Activated CD4-positive, alpha-beta T cell treated with anti-CD3 and anti-CD28 coated beads for 4 hours (primary cell): ENCODE measurements at regions not wholly inside any gene's neighbourhood (a gene's known extent, or its start where the extent isn't known, plus 50 kb on each side); places are given as distances from the start of the nearest gene placed in this dataset.

Experiments used
- DNase-seq, 2 donors: peaks; one replicate each; pipeline ENCODE4 v3.0.0-alpha.2; 2020

DNA sequence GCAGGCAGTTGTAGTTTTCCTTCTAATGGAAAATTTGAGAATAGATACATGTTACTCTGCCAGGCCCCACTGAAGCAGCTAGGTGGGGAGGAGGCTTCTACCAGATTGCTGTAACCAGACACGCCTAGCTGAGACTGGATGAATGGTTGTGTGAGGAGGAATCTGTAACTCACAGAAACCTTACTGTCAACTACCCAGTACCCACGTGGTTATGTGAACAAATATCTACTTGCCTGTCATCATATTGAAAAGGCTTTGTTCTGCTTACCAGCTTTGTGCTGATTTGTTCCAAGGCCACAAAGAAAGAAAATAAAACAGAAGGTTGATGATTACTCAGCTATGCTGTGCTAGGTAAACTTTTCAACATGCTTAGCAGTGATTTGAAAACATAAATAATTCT is 167.2 kb downstream of the CAPZA3 start:
- DNase-seq = no peak

DNA sequence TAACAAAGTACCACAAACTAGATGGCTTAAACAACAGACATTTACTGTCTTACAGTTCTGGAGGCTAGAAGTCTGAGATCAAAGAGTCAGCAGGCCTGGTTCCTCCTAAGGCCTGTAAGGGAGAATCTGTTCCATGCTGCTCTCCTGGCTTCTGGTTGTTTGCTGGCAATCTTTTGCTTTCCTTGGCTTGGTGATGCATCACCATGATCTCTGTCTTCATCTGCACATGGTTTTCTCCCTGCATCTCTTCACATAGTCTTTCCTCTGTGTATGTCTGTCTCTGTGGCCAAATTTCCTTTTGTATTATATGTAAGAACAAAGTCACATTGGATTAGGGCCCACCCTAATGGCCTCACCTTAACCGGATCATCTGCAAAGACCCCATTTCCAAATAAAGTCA is 168.5 kb downstream of the CAPZA3 start:
- no peak for DNase-seq

DNA sequence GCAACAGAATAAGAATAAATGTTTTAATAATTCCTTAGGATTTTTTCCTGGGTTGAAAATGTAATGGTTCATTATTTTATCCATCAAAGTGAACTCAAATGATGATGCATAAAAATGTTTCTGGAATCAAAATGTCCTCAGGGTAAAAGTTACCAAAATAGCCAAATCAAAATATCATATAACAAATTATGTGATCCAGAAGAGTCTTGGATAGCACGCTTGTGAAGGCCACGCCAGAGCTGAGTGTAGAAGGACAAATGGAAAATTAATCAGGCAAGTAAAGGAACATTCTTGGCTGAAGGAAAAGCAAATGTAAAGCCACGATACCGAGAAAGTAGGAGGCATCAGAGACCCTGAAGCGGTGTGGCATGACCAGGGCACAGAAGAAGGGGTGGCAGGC is 169.2 kb downstream of the CAPZA3 start:
- no peak for DNase-seq

DNA sequence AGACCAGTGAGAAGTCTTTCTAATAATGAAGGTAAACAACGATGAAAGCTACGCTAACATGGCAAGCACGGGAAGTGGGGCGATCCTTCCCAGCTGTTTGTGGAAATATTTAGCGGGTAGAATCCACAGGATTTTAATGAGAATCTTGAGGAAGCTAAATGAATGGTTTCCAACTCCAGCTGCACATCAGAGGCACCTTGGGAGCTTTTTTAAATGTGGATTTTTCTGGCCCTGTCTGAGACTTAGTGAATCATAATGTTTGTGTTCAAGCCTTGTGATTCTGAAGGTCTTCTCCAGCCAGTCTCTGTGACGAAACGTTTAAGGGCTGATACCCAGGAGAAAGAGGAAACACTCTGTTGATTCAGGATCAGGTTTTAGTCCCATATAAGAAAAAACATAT is 169.8 kb downstream of the CAPZA3 start:
- no peak for DNase-seq

DNA sequence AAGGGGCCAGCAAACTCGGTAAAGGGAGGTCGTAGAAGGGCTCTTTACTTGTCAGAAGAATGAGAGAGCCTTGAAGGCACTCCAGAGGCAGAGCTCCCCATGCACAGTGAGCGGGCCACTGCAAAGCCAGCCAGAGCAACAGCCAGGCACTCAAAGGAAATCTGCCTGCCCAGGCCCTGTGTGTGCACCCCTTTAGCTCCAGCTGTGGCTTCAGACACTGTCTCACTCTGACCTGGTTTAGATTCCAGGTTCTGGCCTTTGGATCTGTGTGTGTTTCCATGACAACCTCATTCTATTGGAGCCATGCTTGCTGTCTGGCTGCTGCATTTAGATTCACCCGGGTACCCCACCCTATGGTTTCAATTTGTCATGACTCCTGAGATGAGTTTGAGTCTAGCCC is 170.3 kb downstream of the CAPZA3 start:
- DNase-seq = no peak

DNA sequence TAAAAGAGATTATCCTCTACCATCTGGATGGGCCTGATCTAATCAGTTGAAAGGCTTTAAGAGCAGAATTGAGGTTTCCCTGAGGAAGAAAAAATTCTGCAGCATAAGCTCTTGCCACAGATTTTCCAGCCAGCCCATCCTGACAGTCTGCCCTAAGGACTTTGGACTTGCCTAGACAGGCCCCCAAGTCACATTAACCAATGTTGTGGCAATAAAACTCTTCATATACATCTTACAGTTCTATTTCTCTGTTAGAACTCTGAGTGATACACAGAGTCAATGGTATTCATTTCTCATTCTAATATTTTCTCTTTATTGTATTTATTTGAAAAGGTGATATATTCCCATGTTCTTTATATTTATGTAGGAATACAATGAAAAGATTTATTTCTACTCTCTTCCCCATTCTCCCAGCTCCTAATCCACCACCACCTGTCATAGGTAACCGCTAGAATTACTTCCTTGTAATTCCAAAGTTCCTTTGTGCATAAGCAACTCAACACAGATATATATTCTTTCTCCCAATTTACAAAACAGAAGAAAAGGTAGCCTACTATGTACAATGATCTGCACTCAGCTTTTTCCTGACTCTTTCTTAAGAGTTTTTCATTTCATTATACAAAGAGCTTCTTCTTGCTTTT is 182.1 kb downstream of the CAPZA3 start:
- DNase-seq = no peak

- DNase-seq = no peak
Measured at GRCh38 chr12:18922851-18923250, 184.9 kb downstream of the CAPZA3 start.

GRCh38 chr12:18923721-18924120 is 185.8 kb downstream of the CAPZA3 start:
- no peak for DNase-seq

- DNase-seq = no peak
Measured at GRCh38 chr12:18926188-18926587, 188.3 kb downstream of the CAPZA3 start.

DNA sequence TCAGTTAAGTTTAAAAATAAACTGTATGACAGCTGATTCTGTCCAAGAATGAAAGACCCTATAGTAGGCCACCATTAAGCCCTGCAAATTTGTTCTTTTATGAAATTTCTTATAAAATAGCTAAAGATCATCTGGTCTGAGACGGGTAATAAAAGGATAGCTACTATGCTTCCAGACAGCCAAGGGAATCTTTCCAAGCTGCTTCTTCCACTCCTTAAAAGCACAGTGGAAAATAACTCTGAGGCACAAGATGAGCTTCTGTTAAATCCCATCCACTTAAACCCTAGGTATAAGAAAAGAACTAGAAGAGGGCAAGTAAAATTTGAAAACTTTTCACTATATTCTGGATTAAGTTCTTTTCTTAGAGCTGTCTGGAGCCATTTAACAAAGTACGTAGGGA is 194.3 kb downstream of the CAPZA3 start:
- no peak for DNase-seq

DNA sequence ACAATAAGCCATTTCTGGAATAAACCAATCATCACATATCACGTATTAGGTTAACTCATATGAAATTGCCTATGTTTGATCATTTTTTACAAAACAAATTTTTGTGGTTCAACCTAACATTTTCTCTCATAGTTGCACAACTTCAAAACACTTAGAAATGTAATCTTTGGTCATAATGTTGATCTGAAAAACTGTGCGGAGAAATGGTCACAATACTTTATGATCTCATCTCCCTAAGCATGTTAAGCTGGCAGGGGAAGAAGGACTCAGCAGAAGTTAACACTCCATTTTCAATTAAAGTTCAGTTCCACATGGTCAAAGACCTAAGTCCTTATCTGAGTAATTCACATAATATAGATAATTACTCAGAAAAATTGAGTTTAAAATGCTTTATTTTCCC is 194.8 kb downstream of the CAPZA3 start:
- no peak for DNase-seq

DNA sequence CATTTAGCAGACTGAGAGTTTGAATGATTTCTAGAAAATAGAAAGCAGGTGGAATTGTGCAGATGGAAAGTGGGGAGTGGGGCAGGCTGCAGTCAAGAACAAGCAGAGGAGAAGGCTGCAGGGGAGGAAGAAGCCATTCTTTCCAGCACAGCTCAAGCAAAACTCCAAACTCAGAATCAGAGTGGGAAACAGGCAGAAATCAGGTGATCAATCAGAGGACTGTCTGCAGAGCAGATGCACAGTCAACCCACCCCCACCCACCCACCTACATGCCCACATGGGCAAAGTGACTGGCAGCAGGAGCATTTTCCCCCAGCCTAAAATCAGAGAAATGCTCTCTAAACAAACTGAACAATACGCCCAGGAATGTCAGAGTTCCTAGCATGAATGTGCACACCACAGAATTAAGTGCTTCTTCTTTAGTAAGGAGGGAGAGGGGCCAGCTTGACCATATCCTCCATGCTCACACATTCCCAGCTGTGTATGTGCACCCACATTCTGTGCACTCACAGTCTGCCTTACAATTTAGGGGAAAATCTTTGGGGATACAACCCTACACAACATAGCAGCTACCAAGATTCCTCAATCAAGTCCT is 194.1 kb upstream of the PLEKHA5 start:
- no peak for DNase-seq

- no peak for DNase-seq
Measured at GRCh38 chr12:18939051-18939450, 190.5 kb upstream of the PLEKHA5 start.

GRCh38 chr12:18942669-18943068 is 186.9 kb upstream of the PLEKHA5 start:
- no peak for DNase-seq

DNA sequence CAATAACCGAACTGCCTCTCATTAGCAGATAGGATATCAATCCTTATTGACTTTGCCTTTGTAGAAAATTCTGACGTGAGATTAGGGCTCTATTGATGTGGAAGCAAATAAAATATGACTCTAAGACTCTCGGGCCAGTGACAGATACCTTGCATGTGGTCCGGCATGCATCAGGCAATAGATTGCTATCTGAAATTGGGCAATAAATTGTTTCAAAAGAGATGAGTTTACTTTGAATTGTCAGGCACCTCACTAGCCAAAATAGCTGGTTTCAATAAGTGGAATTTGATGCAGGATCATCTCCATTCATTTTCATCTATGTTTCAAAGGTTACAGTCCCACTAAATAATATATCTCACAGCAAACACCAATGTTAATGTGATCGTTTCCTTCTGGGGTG is 186.3 kb upstream of the PLEKHA5 start:
- no peak for DNase-seq

GRCh38 chr12:18946106-18946505 is 183.4 kb upstream of the PLEKHA5 start:
- no peak for DNase-seq

DNA sequence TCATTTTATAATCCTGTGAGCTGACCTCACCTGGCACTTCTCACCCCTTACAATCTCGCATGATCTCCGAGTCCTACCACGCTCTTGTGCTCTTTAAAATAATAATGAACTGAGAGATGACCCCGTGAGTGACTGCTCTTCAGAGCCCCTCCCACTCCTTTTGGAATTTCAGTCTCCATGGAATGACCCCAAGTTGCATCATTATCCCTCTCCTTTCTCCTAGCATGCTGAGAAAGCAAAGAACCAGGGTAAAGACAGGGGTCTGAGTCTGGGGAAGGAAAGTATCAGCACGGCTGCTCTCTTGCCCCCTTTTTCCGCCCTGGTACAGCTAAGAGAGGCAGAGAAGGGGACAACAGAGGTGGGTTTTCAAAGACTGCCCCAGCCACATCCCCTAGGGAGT is 178.3 kb upstream of the PLEKHA5 start:
- DNase-seq = no peak

GRCh38 chr12:18953505-18953904 is 176.0 kb upstream of the PLEKHA5 start:
- DNase-seq = no peak

- no peak for DNase-seq
Measured at GRCh38 chr12:18955594-18955993, 173.9 kb upstream of the PLEKHA5 start.

DNA sequence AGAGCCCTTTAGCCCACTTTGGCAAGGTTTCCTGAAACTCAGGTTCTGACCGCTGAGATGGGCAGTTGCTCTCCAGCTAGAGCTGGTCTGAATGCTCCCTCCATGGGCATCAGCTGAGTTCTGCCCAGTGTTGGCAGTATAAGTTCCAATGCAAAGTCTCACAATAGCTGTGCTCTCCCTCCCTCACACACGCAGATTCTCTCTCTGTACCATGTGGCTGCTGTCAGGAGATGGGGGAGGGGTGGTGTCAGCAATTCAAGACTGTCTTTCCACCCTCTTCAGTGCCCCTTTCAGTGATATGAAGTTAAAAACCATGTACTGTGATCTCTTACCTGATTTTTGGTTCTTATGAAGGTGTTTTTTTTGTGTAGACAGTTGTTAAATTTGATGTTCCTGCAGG is 164.3 kb upstream of the PLEKHA5 start:
- DNase-seq = no peak

DNA sequence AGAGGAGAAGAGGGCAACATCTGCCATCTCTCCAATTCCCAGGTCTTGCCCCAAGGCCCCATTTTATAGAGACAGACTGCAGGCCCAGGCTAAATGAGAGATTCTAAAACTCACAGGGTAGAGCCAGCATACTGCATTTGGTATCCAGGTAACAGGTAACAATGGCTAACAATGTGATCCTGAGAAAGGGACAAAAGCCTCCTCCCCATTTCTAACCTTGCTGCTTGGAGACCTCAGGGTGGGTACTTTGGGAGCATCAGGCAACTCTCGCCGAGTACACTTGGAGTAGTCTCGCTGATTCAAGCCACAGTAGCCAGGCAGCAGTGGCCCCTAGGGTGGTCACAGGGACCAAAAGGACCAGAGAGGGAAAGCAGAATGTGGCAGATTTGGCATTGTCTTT is 162.6 kb upstream of the PLEKHA5 start:
- DNase-seq = no peak

DNA sequence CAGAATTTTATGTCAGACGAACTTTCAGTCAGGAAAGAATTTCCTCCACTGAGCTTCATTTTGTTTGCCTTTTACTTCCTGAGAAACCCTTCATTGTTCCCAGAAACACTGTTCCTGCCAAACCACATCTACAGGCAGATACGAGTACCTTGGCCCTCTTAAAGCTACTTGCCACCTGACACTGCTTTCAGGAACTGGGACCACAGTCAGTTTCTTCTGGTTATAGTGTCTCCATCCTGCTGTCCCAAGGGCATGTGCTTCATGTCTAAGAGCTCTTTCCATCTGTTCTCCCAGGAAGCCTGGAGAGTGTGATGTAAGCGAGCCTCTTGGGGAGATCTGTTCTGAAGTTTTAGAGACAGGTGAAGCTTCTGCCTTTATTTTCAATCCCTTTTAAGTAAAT is 161.7 kb upstream of the PLEKHA5 start:
- no peak for DNase-seq

DNA sequence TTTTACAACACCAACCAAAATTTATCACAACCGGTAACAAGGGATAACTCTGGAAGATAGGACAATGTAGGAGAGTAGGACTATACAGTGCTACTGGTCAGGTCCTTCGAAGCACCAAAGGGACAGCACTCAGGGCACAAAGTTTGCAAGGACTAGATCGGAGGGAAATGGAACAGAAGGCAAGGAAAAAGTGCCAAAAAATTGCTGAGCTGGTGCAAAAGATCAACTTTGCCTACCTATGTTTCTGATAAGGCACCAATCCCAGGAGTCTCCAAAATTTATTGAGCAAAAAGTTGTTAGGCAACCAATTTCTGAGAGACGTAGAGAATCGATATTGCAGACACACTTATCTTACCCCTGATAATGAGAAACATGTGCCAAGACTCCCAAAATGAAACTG is 160.0 kb upstream of the PLEKHA5 start:
- no peak for DNase-seq

DNA sequence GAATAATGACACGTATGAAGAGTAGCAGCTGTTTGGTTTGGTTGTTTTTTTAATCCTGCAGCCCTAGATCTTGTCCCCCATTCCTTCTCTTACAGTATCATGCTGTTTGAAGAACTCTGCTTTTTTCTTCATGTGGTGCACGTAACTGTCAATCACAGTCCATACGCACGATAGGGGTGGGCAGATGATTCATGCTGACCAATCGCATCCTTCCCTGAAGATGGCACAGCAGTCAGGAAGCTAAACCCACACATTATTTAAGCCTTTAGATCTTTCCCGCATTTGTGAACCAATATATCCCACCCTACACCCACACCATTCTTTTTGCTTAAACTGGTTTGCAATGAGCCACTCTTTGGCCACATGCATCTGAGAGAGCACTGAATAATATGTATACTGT is 158.9 kb upstream of the PLEKHA5 start:
- no peak for DNase-seq

- DNase-seq = no peak
Measured at GRCh38 chr12:18971932-18972331, 157.6 kb upstream of the PLEKHA5 start.
